Right lobe of liver (tissue), 4 donors: ENCODE measurements at regions not wholly inside any gene's neighbourhood (a gene's known extent, or its start where the extent isn't known, plus 50 kb on each side); places are given as distances from the start of the nearest gene placed in this dataset.

Experiments used
- POLR2A ChIP-seq: fragments of 450-650 bp; IDR thresholded peaks from one replicate; pipeline ENCODE4 v1.6.1; 2017; ENCODE audit warnings: antibody characterized with exemption, mild to moderate bottlenecking
- TF ChIP-seq, protein P1 (sequence below), 4 donors: fragments of 200-600 bp in 3 of 4; fragments of 450-650 bp in 1 of 4; IDR thresholded peaks; one replicate each; pipeline versions ENCODE4 v1.5.1 to v1.8.0; 2016 to 2022; ENCODE audit warnings: antibody characterized with exemption in 4 of 4, mild to moderate bottlenecking in 2 of 4
- donor health status: DM: no; HTN: no; CAD: no.
- donor health status: DM: no; HTN: no; CAD: no.
- donor health status: DM: no; HTN: yes; CAD: no.

- TF ChIP-seq, protein P1, sequence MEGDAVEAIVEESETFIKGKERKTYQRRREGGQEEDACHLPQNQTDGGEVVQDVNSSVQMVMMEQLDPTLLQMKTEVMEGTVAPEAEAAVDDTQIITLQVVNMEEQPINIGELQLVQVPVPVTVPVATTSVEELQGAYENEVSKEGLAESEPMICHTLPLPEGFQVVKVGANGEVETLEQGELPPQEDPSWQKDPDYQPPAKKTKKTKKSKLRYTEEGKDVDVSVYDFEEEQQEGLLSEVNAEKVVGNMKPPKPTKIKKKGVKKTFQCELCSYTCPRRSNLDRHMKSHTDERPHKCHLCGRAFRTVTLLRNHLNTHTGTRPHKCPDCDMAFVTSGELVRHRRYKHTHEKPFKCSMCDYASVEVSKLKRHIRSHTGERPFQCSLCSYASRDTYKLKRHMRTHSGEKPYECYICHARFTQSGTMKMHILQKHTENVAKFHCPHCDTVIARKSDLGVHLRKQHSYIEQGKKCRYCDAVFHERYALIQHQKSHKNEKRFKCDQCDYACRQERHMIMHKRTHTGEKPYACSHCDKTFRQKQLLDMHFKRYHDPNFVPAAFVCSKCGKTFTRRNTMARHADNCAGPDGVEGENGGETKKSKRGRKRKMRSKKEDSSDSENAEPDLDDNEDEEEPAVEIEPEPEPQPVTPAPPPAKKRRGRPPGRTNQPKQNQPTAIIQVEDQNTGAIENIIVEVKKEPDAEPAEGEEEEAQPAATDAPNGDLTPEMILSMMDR (IDR thresholded peaks at IDR 0.05) = no peak
- no peak for TF ChIP-seq POLR2A
Measured at GRCh38 chr4:123255971-123256370, 140.6 kb upstream of the SPRY1 start.
